ENCODE measurements at regions not wholly inside any gene's neighbourhood (a gene's known extent, or its start where the extent isn't known, plus 50 kb on each side); places are given as distances from the start of the nearest gene placed in this dataset.

DNA sequence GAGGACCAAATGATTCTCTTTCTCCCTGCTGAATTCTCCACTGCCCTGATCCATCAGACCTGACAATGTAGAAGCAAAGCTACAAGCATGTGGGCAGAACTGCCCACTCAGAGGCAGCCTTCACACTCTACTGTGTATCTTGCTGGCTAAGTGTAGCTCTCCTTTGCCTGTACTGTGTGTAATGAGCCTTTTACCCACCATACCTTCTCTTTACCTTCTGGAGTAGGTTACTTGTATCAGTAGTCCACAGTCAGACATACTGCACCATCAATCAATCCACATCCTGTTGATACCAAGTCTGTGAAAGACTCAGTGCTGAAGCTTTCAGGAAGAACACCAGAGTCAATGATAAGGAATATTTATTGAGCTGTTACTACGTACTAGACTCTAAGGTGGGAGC is 440.7 kb upstream of the ARHGEF26 start:
- TF ChIP-seq, protein P1, sequence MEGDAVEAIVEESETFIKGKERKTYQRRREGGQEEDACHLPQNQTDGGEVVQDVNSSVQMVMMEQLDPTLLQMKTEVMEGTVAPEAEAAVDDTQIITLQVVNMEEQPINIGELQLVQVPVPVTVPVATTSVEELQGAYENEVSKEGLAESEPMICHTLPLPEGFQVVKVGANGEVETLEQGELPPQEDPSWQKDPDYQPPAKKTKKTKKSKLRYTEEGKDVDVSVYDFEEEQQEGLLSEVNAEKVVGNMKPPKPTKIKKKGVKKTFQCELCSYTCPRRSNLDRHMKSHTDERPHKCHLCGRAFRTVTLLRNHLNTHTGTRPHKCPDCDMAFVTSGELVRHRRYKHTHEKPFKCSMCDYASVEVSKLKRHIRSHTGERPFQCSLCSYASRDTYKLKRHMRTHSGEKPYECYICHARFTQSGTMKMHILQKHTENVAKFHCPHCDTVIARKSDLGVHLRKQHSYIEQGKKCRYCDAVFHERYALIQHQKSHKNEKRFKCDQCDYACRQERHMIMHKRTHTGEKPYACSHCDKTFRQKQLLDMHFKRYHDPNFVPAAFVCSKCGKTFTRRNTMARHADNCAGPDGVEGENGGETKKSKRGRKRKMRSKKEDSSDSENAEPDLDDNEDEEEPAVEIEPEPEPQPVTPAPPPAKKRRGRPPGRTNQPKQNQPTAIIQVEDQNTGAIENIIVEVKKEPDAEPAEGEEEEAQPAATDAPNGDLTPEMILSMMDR (IDR thresholded peaks at IDR 0.05) = no peak
- no peak for TF ChIP-seq EZH2 (IDR thresholded peaks at IDR 0.05)
- no peak for TF ChIP-seq EZH2phosphoT487 (IDR thresholded peaks at IDR 0.05)
